ENCODE measurements at regions not wholly inside any gene's neighbourhood (a gene's known extent, or its start where the extent isn't known, plus 50 kb on each side); places are given as distances from the start of the nearest gene placed in this dataset.

GRCh38 chr10:10207538-10207937, 810.1 kb upstream of the CELF2 start:
- no peak for DNase-seq

GRCh38 chr10:10208196-10208595, 809.5 kb upstream of the CELF2 start:
- no peak for DNase-seq

- DNase-seq, result no peak
These were observed 808.5 kb upstream of the CELF2 start for GRCh38 chr10:10209167-10209566.

GRCh38 chr10:10211409-10211808, 806.3 kb upstream of the CELF2 start:
- no peak for DNase-seq

- DNase-seq, result no peak
These were observed 804.4 kb upstream of the CELF2 start for GRCh38 chr10:10213237-10213636.

- no peak for DNase-seq
These were observed 795.3 kb upstream of the CELF2 start for GRCh38 chr10:10222304-10222841.

GRCh38 chr10:10223131-10223530, 794.5 kb upstream of the CELF2 start:
- no peak for DNase-seq

- DNase-seq, result no peak
These were observed 792.5 kb upstream of the CELF2 start for GRCh38 chr10:10225136-10225676.

GRCh38 chr10:10233229-10233628, 784.4 kb upstream of the CELF2 start:
- DNase-seq, result no peak

GRCh38 chr10:10235003-10235402, 782.7 kb upstream of the CELF2 start:
- DNase-seq, result no peak

- no peak for DNase-seq
These were observed 770.1 kb upstream of the CELF2 start for GRCh38 chr10:10247585-10247984.

GRCh38 chr10:10256860-10257259, 760.8 kb upstream of the CELF2 start:
- DNase-seq, result no peak

- no peak for DNase-seq
These were observed 758.7 kb upstream of the CELF2 start for GRCh38 chr10:10259013-10259412.

- no peak for DNase-seq
These were observed 747.3 kb upstream of the CELF2 start for GRCh38 chr10:10270126-10271050.

- DNase-seq, result no peak
These were observed 746.0 kb upstream of the CELF2 start for GRCh38 chr10:10271639-10272192.

- DNase-seq, result no peak
These were observed 744.0 kb upstream of the CELF2 start for GRCh38 chr10:10273661-10274060.

GRCh38 chr10:10279906-10280305, 737.8 kb upstream of the CELF2 start:
- DNase-seq, result no peak

- no peak for DNase-seq
These were observed 725.2 kb upstream of the CELF2 start for GRCh38 chr10:10292501-10292900.

- no peak for DNase-seq
These were observed 724.6 kb upstream of the CELF2 start for GRCh38 chr10:10293041-10293440.

- DNase-seq, result no peak
These were observed 724.2 kb upstream of the CELF2 start for GRCh38 chr10:10293481-10293951.

- DNase-seq, result no peak
These were observed 723.3 kb upstream of the CELF2 start for GRCh38 chr10:10294184-10294880.

- no peak for DNase-seq
These were observed 722.7 kb upstream of the CELF2 start for GRCh38 chr10:10294881-10295529.

GRCh38 chr10:10295537-10295936, 722.1 kb upstream of the CELF2 start:
- DNase-seq, result no peak
